Skeletal muscle cell (primary cell): ENCODE measurements at regions not wholly inside any gene's neighbourhood (a gene's known extent, or its start where the extent isn't known, plus 50 kb on each side); places are given as distances from the start of the nearest gene placed in this dataset.

ENCODE experiments used
- DNase-seq: peaks from one replicate; pipeline ENCODE4 v3.0.0-alpha.2; 2010; ENCODE audit warnings: low read depth
- H3K4me3 ChIP-seq: 2 replicates; pipeline ENCODE4 v1.5.1; 2011; ENCODE audit warnings: low read depth, mild to moderate bottlenecking, control low read depth, low read length, moderate library complexity

DNA sequence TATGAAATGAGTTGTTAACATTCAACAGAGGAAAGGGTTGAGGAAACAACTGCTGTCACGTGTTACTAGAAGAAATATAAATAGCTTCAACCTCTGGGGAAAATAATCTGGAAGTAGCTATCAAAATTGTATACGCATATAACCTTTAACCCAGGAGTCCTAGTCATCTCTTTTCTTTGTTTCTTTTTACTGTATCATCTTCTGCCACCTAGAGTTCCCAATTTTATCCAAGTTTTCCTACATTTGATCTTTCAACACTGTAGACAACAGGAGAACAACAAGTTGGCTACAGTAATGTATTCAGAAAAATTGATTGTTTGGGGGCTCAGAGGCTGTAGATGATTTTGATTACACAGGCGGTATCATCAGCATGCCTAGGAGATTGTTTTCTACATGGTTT is 453.7 kb downstream of the FSCB start:
- no peak overlapping the region for H3K4me3 ChIP-seq
- DNase-seq = no peak

DNA sequence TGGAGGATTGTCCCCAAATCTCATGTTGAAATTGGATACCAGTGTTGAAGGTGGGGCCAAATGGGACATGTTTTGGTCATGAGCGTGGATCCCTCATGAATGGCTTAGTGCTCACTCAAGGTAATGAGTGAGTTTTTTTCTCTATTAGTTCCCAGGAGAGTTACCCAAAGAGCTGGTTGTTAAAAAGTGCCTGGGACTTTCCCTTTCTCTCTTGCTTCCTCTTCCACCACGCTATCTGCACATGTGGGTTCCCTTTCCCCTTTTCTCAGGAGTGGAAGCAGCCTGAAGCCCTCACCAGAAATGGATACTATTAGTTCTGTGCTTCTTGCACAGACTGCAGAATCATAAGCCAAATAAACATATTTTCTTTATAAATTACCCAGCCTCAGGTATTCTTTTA is 465.4 kb downstream of the FSCB start:
- DNase-seq = no peak
- H3K4me3 ChIP-seq = no peak overlapping the region

DNA sequence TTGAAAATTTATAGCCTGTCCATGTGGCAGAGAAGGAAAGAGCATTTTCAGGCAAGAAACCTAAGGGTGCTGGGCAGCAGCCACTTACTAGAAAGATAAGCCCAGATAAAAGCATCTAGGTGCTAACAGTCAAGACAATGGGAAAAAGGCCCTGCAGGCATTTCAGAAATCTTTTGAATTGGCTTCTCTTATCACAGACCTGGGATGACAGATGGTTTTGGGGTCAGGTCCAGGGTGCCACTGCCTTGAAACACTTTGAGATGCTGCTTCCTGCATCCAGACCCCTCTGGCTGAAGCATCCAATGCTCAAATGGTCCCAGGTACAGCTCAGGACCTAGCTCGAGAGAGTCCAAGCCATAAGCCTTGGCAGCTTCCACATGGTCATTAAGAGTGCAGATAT is 466.5 kb downstream of the FSCB start:
- H3K4me3 ChIP-seq = no peak overlapping the region
- no peak for DNase-seq

DNA sequence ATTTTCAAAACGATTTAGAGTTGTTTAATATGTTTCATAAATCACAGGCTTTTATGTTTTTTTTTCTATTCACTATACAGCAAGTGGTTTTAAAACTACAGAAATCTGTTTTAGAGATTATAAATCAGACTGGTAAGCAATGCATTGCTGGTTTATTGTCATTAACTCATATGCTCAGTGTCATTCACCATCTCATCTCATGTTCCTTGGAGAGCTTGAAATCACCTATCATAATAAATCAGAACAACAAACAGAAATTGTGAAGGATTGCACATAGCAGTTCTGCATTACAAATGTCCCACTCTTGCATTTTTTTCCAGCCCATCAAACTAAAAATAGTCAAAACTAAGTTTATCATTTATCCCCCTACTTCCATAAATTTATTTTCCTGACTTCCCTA is 470.8 kb downstream of the FSCB start:
- DNase-seq = no peak

DNA sequence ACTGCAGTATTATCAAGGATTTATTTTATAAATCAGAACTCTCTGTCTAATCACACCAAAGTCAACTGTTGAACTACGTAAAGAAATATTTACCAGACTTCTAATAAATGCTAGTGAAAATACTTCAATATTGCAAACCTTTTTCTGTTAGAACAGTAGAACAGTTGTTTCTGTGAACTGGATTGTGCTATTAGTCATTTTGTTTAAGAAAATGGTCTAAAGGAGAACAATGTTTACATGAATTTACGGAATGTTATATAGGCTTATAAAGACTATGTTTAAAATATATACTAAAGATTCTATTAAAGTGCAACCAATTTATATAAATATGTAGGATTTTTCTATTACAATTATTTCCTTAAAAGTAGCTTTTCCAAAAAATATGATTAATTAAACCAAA is 471.4 kb downstream of the FSCB start:
- DNase-seq = no peak
- no peak overlapping the region for H3K4me3 ChIP-seq

More for the DNA sequence above, 470.8 kb downstream of the FSCB start:
- H3K4me3 ChIP-seq = no peak overlapping the region

DNA sequence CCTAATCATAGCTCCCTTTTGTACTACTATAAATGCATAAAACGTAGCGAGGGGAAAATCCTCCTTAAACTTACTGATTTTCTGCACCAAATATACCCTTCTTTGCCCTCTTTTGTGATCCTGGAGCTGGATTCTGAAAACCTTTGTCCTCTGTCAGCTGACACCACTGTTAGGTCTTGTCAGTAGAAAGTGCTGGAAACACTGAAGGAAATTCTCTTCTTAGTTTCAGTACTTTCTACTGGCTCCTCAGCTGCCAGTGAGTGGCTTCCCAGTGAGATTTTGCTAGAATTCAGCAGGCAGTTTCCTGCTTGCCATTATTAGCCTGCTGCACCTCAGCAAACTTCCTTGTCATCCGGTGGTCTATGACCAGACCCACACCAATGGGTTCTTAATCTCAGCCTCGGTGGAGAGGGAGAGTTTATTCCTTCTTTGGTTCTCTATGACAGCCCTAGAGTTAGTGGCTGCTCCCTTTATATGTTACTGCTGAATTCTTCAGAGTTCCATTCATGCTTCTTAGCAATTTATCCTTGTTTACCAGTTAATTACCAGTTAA is 476.2 kb downstream of the FSCB start:
- no peak overlapping the region for H3K4me3 ChIP-seq
- no peak for DNase-seq

DNA sequence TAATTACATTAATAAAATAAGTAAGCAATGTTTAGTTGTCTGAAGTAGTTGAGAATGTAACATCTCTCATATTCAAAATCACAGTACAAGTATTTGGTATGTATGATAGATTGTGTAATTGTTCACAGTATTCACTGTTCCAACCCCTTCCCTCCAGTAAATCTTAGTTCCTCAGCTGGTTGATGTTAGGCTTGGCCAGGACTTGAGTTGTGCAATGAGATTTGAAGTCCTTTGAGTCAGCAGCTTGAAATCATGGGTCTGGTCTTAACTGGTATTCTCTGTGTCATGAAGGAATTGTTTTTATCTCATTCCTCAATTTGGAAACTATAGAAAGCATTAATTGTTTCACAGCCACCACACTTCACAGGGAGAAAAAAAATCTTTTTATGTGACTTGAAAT is 477.1 kb downstream of the FSCB start:
- peak; percentile 39 for DNase-seq

DNA sequence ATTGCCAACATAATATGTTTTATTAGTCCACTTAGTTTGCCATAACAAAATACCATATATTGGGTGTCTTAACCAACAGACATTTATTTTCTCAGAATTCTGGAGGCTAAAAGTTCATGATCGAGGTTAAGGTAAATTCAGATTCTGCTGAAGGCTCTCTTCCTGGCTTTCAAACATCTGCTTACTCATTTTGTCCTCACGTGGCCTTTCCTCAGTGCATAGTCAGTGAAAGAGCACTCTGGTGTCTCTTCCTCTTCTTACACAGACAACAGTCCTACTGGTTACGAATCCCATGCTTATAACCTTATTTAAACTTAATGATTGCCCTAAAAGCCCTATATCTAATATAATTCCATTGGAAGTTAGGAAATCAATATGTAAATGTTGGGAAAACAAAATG is 479.7 kb downstream of the FSCB start:
- no peak for DNase-seq
- H3K4me3 ChIP-seq = no peak overlapping the region

More for the DNA sequence above, 477.1 kb downstream of the FSCB start:
- H3K4me3 ChIP-seq = no peak overlapping the region

DNA sequence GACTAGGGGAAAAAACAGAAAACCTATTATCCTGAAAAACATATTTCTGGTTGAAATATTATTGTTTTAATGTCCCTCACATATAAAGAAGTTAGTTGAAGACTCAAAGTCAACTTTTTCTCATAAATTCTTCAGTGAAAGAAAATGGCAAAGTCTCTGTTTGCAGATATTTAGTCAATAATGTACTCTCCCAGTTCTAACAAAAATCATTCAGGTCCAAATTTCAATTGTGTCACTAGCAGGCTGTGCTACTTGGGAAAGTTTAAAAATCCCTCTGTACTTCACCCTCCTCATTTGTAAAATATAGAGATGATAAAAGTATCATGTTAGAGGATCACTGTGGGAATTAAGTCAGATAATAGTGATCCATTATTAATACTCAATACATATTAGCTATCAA is 496.5 kb downstream of the FSCB start:
- no peak for DNase-seq
- H3K4me3 ChIP-seq = no peak overlapping the region

DNA sequence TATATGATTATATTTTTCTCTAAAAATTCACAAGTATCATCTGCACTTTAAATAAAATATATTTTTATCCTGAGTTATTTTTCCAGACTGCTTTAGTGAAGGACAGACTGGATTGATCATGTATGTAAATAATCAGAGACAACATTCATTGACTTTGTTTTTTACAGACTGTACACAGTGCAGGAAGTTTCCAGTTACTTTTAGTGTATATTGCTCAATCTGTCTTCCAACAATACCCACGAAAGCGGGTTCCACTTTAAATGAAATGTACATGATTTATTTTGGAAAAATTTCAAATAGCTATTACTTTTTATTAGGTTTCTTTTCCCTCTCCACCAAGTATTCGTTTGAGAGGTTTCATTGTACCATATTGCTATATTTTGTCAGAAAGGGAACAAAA is 497.0 kb downstream of the FSCB start:
- DNase-seq = no peak
- H3K4me3 ChIP-seq = no peak overlapping the region

DNA sequence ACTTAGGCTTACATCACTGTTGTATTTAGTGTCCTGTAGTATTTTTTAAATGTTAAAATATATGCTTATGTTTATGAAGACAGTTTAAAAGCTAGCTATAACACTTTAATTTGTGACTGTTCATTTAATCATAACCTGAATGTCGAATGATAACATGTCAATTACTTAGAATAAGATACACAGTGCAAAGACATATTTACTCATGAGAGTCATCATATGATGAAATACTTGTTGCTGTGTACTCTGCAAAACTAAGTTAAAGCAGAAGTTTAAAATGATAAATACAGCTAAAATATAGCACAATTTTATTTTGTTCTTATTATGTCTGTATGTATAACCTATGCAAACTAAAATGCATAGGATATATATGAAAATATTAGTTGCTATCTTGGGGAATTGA is 497.4 kb downstream of the FSCB start:
- no peak overlapping the region for H3K4me3 ChIP-seq
- no peak for DNase-seq

DNA sequence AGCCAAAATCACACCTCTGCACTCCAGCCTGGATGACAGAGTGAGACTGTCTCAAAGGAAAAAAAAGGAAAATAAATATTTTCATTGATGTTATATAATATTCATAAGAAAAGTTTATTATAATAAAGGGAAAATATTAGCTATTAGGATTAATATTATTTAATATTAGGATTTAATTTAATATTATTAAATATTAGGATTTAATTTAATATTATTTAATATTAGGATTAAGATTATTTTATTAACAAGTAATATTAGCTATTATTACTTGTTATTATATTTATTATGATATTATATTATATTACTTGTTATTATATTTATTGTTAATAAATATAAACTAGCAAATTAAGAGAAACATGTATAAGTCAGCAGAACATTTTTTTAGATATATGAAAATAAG is 518.1 kb downstream of the FSCB start:
- DNase-seq = no peak
- no peak overlapping the region for H3K4me3 ChIP-seq

DNA sequence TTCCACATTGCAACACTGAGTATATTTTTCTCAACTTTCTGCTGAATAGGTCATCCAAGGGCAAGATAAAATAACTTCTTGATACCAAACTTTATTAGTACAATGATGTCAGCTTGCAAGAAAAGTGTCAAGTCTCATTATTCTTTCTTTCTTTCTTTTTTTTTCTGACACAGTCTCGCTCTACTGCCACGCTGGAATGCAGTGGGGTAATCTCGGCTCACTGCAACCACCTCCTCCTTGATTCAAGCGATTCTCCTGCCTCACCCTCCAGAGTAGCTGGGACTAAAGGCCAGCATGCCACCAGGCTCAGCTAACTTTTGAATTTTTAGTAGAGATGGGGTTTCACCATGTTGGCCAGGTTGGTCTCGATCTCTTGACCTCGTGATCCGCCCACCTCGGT is 523.4 kb downstream of the FSCB start:
- DNase-seq = no peak
- no peak overlapping the region for H3K4me3 ChIP-seq

DNA sequence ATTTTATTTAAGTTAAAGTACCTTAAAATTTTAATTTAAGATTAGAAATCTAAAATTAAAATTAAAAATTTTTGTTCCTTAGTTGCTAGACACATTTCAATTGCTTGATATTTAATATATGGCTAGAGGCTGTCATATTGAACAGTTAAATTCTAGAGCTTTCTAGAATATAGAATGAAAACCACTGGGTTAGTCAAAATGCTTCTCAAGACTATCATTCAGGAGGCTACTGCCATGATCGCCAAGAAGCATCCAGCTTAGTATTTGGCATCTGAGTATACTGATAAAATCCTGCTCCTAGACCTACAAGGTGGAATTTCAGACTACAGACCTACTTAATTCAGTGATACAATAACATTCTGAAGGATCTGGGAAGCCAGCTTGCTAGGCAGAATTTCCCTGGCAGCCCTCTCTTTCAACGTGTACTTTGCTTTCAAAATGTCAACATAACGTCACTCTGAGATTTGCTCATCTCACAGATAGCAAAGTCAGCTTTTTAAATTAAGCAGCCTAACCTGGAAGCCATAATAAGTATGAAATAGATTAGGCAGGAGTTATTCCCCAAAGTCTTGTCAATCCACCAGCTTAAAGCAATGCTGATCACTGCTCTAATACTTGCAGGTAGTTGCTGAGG is 525.8 kb downstream of the FSCB start:
- DNase-seq = no peak

DNA sequence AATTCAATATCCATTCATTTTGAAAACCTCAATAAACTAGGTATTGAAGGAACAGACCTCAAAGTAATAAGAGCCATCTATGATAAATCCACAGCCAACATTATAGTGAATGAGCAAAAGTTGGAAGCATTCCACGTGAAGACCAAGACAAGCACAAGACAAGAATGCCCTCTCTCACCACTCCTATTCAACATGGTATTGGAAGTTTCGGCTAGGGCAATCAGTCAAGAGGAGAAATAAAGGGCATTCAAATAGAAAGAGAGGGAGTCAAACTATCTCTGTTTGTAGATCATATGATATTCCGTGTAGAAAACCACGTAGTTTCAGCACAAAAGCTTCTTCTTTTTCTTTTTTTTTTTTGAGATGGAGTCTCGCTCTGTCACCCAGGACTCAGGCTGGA is 550.3 kb downstream of the FSCB start:
- no peak overlapping the region for H3K4me3 ChIP-seq
- no peak for DNase-seq

More for the DNA sequence above, 525.8 kb downstream of the FSCB start:
- no peak overlapping the region for H3K4me3 ChIP-seq

DNA sequence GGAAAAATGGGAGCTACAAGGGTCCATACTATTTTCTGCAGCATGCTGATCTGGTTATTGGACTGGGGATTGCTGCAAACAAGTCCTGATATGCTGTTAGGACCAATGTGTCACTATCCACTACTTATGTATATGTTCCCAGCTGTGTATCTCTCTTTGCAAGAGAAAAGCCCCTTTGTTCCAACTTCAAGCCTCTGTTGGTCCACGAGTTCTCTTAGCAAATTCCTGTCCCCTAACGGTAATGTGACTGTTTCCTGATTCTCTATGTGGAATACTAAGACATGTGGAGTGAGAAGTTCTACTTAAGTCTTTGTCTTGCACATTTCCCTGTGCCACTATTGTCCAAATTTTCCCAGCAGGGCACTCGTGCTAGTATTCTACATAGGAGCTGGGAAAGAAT is 557.7 kb downstream of the FSCB start:
- DNase-seq = no peak
- H3K4me3 ChIP-seq = no peak overlapping the region

DNA sequence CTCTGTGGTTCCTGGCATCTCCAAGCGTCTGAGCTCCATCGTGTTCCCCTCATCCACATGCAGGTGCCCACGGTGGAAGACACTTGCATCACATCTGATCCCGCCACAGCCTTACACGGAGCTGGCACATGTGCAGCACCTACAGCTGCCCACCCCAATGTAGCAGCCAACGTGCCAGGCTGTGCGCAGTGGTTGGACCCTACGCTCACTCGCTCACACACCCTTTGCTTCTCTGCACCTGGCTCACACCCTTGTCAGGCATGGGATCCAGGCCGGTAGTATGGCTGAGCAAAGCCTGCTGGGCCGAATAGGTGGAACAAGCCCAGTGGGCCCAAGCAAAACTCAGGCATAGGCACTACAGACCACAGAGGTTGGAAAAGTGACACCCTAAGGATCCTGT is 567.2 kb downstream of the FSCB start:
- DNase-seq = no peak
- no peak overlapping the region for H3K4me3 ChIP-seq

DNA sequence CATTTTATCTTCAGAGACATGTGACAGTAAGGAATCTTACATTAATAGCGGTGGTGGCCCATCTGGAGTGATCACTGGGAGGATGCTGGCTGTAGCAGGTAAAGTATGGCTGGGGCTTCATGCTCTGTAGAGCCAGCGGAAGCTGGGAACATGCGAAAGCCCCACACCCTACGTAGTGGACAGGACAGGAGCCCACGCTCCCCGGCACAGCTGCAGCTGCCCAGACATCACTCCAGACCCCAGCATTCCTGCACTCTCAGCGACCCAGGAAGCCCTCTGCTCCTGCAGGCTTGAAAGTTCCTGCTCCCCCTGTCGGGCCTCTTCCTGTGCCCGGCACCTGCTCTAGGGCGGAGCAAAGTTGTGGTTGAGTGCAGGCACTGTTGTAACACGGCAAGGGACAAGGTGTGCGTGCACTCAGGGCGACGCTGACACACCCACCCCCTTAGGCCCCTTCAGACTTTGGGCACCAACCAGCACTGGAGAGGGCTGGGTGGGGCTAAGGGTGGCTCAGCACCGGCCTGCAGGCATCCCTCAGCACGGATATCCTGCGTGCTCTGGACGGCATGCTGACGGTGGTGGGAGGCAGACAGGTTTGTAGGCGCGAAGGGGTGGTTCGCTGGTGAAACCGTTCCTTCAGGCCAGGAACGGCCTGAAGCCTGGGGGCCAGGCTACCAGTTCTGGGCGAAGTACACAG is 568.3 kb downstream of the FSCB start:
- no peak for DNase-seq
- H3K4me3 ChIP-seq = no peak overlapping the region

DNA sequence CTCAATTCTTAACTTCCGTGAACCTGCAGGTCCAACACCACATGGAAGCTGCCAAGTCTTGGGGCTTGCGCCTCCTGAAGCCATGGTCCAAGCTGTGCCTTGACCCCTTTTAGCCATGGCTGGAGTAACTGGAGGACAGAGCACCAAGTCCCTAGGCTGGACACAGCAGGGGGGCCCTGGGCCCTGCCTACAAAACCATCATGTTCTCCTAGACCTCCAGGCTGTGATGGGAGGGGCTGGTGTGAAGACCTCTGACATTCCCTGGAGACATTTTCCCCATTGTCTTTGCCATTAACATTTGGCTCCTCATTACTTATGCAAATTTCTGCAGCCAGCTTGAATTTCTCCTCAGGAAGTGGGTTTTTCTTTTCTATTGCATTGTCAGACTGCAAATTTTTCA is 570.1 kb downstream of the FSCB start:
- DNase-seq = no peak
- no peak overlapping the region for H3K4me3 ChIP-seq

DNA sequence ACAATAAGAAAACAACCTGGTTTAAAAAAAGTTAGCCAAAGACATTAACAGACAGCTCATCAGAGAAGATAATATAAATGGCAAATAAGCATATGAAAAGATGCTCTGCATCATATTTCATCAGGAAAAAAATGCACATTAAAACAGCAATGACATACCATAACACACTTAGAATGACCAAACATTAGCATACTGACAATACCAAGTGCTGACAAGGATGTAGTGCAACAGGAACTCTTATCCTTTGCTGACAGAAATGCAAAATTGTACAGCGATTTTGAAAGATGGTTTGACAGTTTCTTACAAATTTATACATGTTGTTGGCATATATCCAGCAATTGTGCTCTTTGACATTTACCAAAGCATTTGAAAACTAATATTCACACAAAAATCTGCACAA is 573.0 kb downstream of the FSCB start:
- H3K4me3 ChIP-seq = no peak overlapping the region
- no peak for DNase-seq

DNA sequence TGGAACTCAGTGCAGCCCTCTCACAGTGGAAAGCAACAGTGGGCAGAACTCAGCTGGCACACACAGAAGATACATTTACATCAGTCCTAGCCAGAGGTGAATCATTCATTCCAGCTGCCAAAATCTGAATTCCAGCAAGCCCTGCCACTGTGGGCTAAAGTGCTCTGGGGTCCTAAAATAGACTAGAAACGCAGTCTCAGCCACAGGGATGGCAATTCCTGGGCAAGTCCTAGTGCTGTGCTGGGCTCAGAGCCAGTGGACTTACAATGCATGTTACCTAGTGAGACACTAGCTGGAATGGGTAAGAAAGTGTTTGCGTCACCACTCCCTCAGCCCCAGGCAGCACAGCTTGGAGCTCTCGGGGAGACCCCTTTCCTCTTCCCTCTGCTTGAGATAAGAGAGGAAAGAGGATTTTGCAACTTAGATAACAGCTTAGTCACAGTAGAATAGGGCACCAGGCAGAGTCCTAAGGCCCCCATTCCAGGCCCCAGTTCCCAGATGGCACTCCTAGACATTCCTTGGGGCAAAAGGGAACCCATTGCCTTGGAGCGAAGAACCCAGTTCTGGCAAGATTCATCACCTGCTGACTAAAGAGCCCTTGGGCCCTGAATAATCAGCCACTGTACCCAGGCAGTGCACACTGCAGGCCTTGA is 592.9 kb downstream of the FSCB start:
- DNase-seq = no peak
- H3K4me3 ChIP-seq = no peak overlapping the region
